ENCODE measurements at regions not wholly inside any gene's neighbourhood (a gene's known extent, or its start where the extent isn't known, plus 50 kb on each side); places are given as distances from the start of the nearest gene placed in this dataset.
"Not testable (repeated sequence)": the region's sequence is repeated elsewhere in the genome, so short reads cannot be mapped to it uniquely, and the experiment has no call there.

DNA sequence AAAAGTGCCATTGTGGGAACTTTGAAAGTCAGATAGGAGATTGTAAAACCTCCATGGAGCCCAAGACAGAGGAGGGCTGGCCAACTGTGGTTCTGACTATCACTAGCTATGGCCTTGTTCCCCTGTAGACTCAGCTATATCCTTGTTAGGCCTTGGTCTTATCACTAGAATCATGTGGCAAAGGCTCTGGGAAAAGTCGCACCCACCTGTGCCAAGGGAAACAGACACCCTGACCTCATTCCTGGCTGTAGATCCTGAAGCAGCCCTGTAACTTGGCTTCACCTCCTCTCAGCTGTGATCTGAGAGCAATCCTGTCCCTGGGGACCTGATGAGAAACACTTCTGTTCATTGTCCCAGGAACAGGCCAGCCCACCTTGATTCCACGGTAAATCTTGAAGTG is 566.2 kb downstream of the TMEM135 start:
- POLR2A ChIA-PET, result no interaction called here
- TF ChIP-seq, protein P1, sequence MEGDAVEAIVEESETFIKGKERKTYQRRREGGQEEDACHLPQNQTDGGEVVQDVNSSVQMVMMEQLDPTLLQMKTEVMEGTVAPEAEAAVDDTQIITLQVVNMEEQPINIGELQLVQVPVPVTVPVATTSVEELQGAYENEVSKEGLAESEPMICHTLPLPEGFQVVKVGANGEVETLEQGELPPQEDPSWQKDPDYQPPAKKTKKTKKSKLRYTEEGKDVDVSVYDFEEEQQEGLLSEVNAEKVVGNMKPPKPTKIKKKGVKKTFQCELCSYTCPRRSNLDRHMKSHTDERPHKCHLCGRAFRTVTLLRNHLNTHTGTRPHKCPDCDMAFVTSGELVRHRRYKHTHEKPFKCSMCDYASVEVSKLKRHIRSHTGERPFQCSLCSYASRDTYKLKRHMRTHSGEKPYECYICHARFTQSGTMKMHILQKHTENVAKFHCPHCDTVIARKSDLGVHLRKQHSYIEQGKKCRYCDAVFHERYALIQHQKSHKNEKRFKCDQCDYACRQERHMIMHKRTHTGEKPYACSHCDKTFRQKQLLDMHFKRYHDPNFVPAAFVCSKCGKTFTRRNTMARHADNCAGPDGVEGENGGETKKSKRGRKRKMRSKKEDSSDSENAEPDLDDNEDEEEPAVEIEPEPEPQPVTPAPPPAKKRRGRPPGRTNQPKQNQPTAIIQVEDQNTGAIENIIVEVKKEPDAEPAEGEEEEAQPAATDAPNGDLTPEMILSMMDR (IDR thresholded peaks at IDR 0.05; ENCODE audit: insufficient read depth, low read length, missing control alignments), result no peak
- no peak overlapping the region for H3K4me3 ChIP-seq (ENCODE audit: low read depth, low read length)
- DNase-seq (ENCODE audit: low read depth, low spot score), result no peak
- CTCF ChIA-PET, result interaction anchor here (1.0 kb wide), 1 partner anchor 11 kb away, joined by 3 read pairs; no protein-coding TSS in a partner anchor

DNA sequence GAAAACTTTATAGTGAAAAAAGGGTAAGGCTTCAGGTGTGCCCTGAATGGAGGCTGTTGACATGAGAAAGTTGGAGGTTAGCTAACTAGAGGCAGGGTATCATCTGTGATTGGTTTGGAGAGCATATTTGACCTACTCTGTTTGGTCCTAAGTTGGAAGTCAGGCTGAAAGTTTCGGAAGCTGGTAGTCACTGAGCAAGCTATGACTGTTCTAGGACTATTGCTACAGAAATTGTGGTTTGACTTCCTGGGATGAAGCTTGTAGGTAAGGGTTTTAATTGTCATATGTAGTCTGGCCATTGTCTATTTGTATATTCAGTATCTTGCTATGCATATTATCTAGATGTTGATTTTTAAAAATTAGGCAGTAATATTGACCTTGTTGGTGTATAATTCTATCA is 565.0 kb downstream of the TMEM135 start:
- POLR2A ChIA-PET, result no interaction called here
- H3K4me3 ChIP-seq (ENCODE audit: low read depth, low read length), result no peak overlapping the region
- CTCF ChIA-PET, result no interaction called here
- no peak for DNase-seq (ENCODE audit: low read depth, low spot score)
- TF ChIP-seq, protein P1 (IDR thresholded peaks at IDR 0.05; ENCODE audit: insufficient read depth, low read length, missing control alignments), result no peak

DNA sequence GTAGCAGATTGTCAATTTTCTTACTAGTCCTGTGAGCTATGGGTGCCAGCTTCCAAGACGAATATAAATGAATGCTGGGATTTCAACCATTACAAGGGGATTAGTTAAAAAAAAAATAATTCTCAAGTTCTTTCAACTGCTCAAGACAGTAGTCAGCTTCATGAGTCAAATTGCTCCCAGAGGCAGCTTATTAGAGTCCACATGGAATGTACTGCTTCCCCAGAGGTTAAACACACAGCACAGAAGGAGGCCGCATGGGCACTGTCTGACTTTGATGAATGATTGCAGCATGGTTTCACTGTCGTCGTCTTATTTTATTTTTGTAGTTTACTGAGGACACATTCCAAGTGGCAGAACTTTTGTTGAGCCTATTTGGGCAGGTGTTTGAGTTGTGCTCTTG is 563.2 kb downstream of the TMEM135 start:
- ChIA-PET POLR2A (no interaction called here), CTCF (no interaction called here)
- TF ChIP-seq, protein P1 (IDR thresholded peaks at IDR 0.05; ENCODE audit: insufficient read depth, low read length, missing control alignments), result no peak
- no peak for DNase-seq (ENCODE audit: low read depth, low spot score)
- no peak overlapping the region for H3K4me3 ChIP-seq (ENCODE audit: low read depth, low read length)

DNA sequence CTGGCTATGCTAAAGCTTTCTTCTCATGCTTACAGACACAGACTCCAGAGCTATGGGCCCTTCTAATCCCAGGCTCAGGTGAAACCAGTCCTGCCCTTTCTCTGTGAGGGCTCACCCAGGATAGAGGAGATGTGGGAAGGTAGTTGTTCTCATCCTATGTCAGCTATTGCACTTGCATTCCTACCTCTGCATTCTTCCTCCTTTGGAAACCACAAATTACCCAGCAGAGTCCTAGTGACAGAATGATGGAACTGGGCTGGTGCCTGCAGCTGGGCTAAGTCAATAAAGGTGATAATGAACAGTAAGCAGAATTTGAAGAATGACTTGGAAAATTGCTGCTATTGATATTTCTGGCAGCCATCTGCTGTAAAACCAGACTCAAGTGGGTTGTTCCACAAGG is 560.0 kb downstream of the TMEM135 start:
- CTCF ChIA-PET, result no interaction called here
- no peak for DNase-seq (ENCODE audit: low read depth, low spot score)
- H3K4me3 ChIP-seq (ENCODE audit: low read depth, low read length), result no peak overlapping the region
- POLR2A ChIA-PET, result no interaction called here
- TF ChIP-seq, protein P1 (IDR thresholded peaks at IDR 0.05; ENCODE audit: insufficient read depth, low read length, missing control alignments), result no peak

- no peak overlapping the region for H3K4me3 ChIP-seq (ENCODE audit: low read depth, low read length)
- no peak for DNase-seq (ENCODE audit: low read depth, low spot score)
- ChIA-PET POLR2A (no interaction called here), CTCF (no interaction called here)
- TF ChIP-seq, protein P1 (IDR thresholded peaks at IDR 0.05; ENCODE audit: insufficient read depth, low read length, missing control alignments), result no peak
These were observed 558.4 kb downstream of the TMEM135 start for GRCh38 chr11:87596176-87596575.

- TF ChIP-seq, protein P1 (IDR thresholded peaks at IDR 0.05; ENCODE audit: insufficient read depth, low read length, missing control alignments), result no peak
- no peak overlapping the region for H3K4me3 ChIP-seq (ENCODE audit: low read depth, low read length)
- POLR2A ChIA-PET, result no interaction called here
- CTCF ChIA-PET, result no interaction called here
- no peak for DNase-seq (ENCODE audit: low read depth, low spot score)
These were observed 551.3 kb downstream of the TMEM135 start for GRCh38 chr11:87589082-87589481.

GRCh38 chr11:87585613-87586012 is 547.9 kb downstream of the TMEM135 start:
- H3K4me3 ChIP-seq (ENCODE audit: low read depth, low read length); DNase-seq (ENCODE audit: low read depth, low spot score); POLR2A ChIA-PET; CTCF ChIA-PET: not testable (repeated sequence)

Data from AG04449 (cell line).